Prostate gland (tissue), 2 donors: ENCODE measurements at regions not wholly inside any gene's neighbourhood (a gene's known extent, or its start where the extent isn't known, plus 50 kb on each side); places are given as distances from the start of the nearest gene placed in this dataset.

Experiments used
- CTCF ChIP-seq, 4 experiments: fragments of 200-600 bp in 2 of 4; fragments of 450-650 bp in 2 of 4; sonication (generic) in 2 of 4; IDR thresholded peaks; 1 replicate in 3 of 4; 2 replicates in 1 of 4; pipeline ENCODE4 v1.5.1; 2016 to 2019; ENCODE audit warnings: antibody characterized with exemption in 4 of 4, mild to moderate bottlenecking in 2 of 4, moderate library complexity in 2 of 4
- POLR2A ChIP-seq: fragments of 450-650 bp; IDR thresholded peaks from one replicate; pipeline ENCODE4 v1.6.1; 2016; ENCODE audit warnings: antibody characterized with exemption, mild to moderate bottlenecking
- POLR2AphosphoS5 ChIP-seq: sonication (generic); formaldehyde crosslinking; IDR thresholded peaks from one replicate; pipeline ENCODE4 v1.6.1; 2017; ENCODE audit warnings: antibody characterized with exemption

GRCh38 chr5:135678640-135679268 is 100.0 kb upstream of the CXCL14 start:
- no peak for TF ChIP-seq CTCF (IDR thresholded peaks at IDR 0.05)
- TF ChIP-seq POLR2A, result no peak
- no peak for TF ChIP-seq POLR2AphosphoS5
